GM18907 (cell line): ENCODE measurements at regions not wholly inside any gene's neighbourhood (a gene's known extent, or its start where the extent isn't known, plus 50 kb on each side); places are given as distances from the start of the nearest gene placed in this dataset.

Source experiments
- ATAC-seq: cut with Tn5 transposase; IDR thresholded peaks from one replicate; pipeline ENCODE4 v1.9.1; 2021; ENCODE audit warnings: mild to moderate bottlenecking, moderate library complexity; ENCODE audit not compliant: unreplicated experiment

GRCh38 chr5:152987131-152987530 lies 503.3 kb upstream of the GRIA1 start:
- ATAC-seq = no peak

- ATAC-seq = no peak
These were observed 500.3 kb upstream of the GRIA1 start for GRCh38 chr5:152990217-152990616.

GRCh38 chr5:152990649-152991048 lies 499.8 kb upstream of the GRIA1 start:
- ATAC-seq = no peak

GRCh38 chr5:152994033-152994680 lies 496.3 kb upstream of the GRIA1 start:
- ATAC-seq = no peak

- no peak for ATAC-seq
These were observed 495.2 kb upstream of the GRIA1 start for GRCh38 chr5:152995214-152995725.

- ATAC-seq = no peak
These were observed 484.8 kb upstream of the GRIA1 start for GRCh38 chr5:153005711-153006110.

GRCh38 chr5:153006681-153007080 lies 483.8 kb upstream of the GRIA1 start:
- ATAC-seq = no peak

GRCh38 chr5:153014194-153014593 lies 476.3 kb upstream of the GRIA1 start:
- ATAC-seq = no peak

GRCh38 chr5:153018121-153018520 lies 472.3 kb upstream of the GRIA1 start:
- ATAC-seq = no peak

GRCh38 chr5:153030755-153031725 lies 459.4 kb upstream of the GRIA1 start:
- no peak for ATAC-seq

- no peak for ATAC-seq
These were observed 451.0 kb upstream of the GRIA1 start for GRCh38 chr5:153039501-153039900.

GRCh38 chr5:153043886-153044285 lies 446.6 kb upstream of the GRIA1 start:
- no peak for ATAC-seq

GRCh38 chr5:153050496-153051179 lies 439.8 kb upstream of the GRIA1 start:
- ATAC-seq = no peak

GRCh38 chr5:153066281-153066680 lies 424.2 kb upstream of the GRIA1 start:
- no peak for ATAC-seq

GRCh38 chr5:153067869-153068268 lies 422.6 kb upstream of the GRIA1 start:
- no peak for ATAC-seq

GRCh38 chr5:153079396-153079795 lies 411.1 kb upstream of the GRIA1 start:
- no peak for ATAC-seq

GRCh38 chr5:153080940-153081339 lies 409.5 kb upstream of the GRIA1 start:
- no peak for ATAC-seq

GRCh38 chr5:153081385-153081784 lies 409.1 kb upstream of the GRIA1 start:
- no peak for ATAC-seq

GRCh38 chr5:153084511-153084910 lies 406.0 kb upstream of the GRIA1 start:
- ATAC-seq = no peak

GRCh38 chr5:153086486-153086885 lies 404.0 kb upstream of the GRIA1 start:
- ATAC-seq = no peak

- ATAC-seq = no peak
These were observed 401.9 kb upstream of the GRIA1 start for GRCh38 chr5:153088538-153088937.
